DMS53 (cell line): ENCODE measurements at regions not wholly inside any gene's neighbourhood (a gene's known extent, or its start where the extent isn't known, plus 50 kb on each side); places are given as distances from the start of the nearest gene placed in this dataset.

Source experiments
- DNase-seq: peaks from one replicate; lab custom pipeline; 2025; lab: John Stamatoyannopoulos, UW

- no peak for DNase-seq
Measured at GRCh38 chr20:57970856-57971255, 257.6 kb downstream of the ANKRD60 start.

GRCh38 chr20:57970116-57970515 is 258.3 kb downstream of the ANKRD60 start:
- no peak for DNase-seq

GRCh38 chr20:57968120-57968519 is 258.3 kb upstream of the PMEPA1 start:
- DNase-seq: no peak

GRCh38 chr20:57967364-57967763 is 257.5 kb upstream of the PMEPA1 start:
- DNase-seq: no peak

- no peak for DNase-seq
Measured at GRCh38 chr20:57966620-57967019, 256.8 kb upstream of the PMEPA1 start.

- DNase-seq: no peak
Measured at GRCh38 chr20:57965441-57965840, 255.6 kb upstream of the PMEPA1 start.

- no peak for DNase-seq
Measured at GRCh38 chr20:57964011-57964862, 254.4 kb upstream of the PMEPA1 start.

GRCh38 chr20:57960803-57961575 is 251.2 kb upstream of the PMEPA1 start:
- DNase-seq: no peak

GRCh38 chr20:57959589-57959988 is 249.8 kb upstream of the PMEPA1 start:
- DNase-seq: no peak

- no peak for DNase-seq
Measured at GRCh38 chr20:57959018-57959417, 249.2 kb upstream of the PMEPA1 start.

GRCh38 chr20:57958050-57958420 is 248.2 kb upstream of the PMEPA1 start:
- no peak for DNase-seq

- no peak for DNase-seq
Measured at GRCh38 chr20:57957411-57958049, 247.7 kb upstream of the PMEPA1 start.

- no peak for DNase-seq
Measured at GRCh38 chr20:57953638-57954037, 243.8 kb upstream of the PMEPA1 start.

GRCh38 chr20:57952136-57952535 is 242.3 kb upstream of the PMEPA1 start:
- no peak for DNase-seq

- DNase-seq: no peak
Measured at GRCh38 chr20:57951549-57951948, 241.7 kb upstream of the PMEPA1 start.

- DNase-seq: no peak
Measured at GRCh38 chr20:57950764-57951485, 241.1 kb upstream of the PMEPA1 start.

- DNase-seq: no peak
Measured at GRCh38 chr20:57948180-57948955, 238.6 kb upstream of the PMEPA1 start.

- DNase-seq: no peak
Measured at GRCh38 chr20:57947421-57948179, 237.8 kb upstream of the PMEPA1 start.

GRCh38 chr20:57946559-57947315 is 236.9 kb upstream of the PMEPA1 start:
- no peak for DNase-seq

- DNase-seq: no peak
Measured at GRCh38 chr20:57944988-57945387, 235.2 kb upstream of the PMEPA1 start.
